ENCODE measurements at regions not wholly inside any gene's neighbourhood (a gene's known extent, or its start where the extent isn't known, plus 50 kb on each side); places are given as distances from the start of the nearest gene placed in this dataset.

DNA sequence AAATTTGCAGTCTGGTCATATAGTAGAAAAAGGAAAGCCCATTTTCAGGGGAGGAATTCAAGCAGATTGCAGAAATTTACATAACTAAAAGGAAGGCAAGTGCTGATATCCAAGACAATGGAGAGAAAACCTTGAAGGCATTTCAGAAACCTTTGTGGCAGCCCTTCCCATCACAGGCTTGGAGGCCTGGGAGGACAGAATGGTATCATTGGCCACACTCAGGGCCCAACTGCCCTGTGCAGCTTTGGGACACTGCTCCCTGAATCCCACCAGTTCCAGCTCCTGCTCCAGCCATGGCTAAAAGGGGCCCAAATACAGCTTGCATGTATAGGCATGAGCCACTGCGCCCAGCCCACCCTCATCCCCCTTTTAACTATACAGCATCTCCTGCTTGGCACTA is 81.1 kb upstream of the NYAP2 start:
- no peak overlapping the region for H3K4me2 ChIP-seq (ENCODE audit: insufficient read depth, low read length)
- no peak overlapping the region for H3K27ac ChIP-seq (ENCODE audit: insufficient read depth, low read depth, low read length)
- peaks cover 2% of the 10 kb centered on the region for H3K9me3 ChIP-seq (replicated peaks; ENCODE audit: control insufficient read depth, insufficient read depth, low read length)
- H3K9ac ChIP-seq (replicated peaks; ENCODE audit: extremely low read depth, insufficient read depth, low read length), result no peak overlapping the region
- H3K4me1 ChIP-seq (ENCODE audit: control insufficient read depth, extremely low read depth, insufficient read depth, low read length), result no peaks in the 10 kb centered on the region
- H3K4me3 ChIP-seq (replicated peaks in 1 of 3; ENCODE audit: insufficient read depth in 1 of 3, low read depth in 1 of 3, low read length in 3 of 3), result no peak overlapping the region
- no peaks in the 10 kb centered on the region for H3K9me1 ChIP-seq (replicated peaks; ENCODE audit: control insufficient read depth, extremely low read depth, insufficient read depth, low read length)
- TF ChIP-seq MYC (IDR thresholded peaks at IDR 0.05; ENCODE audit: low read depth, low read length), result no peak
- no TSS peak for BruUV-seq (replicated peaks)
- POLR2A ChIA-PET, result no interaction called here
- DNase-seq (ENCODE audit: low read depth, low spot score) (no peak), FAIRE-seq (no peak)
- H2AFZ ChIP-seq (ENCODE audit: low read depth, low read length), result no peak overlapping the region
- no peaks in the 10 kb centered on the region for H3K36me3 ChIP-seq (ENCODE audit: control insufficient read depth in 2 of 2, extremely low read depth in 1 of 2, insufficient read depth in 2 of 2, low read length in 2 of 2)
- H3K79me2 ChIP-seq (ENCODE audit: control insufficient read depth, insufficient read depth, low read length), result no peaks in the 10 kb centered on the region
- no peaks in the 10 kb centered on the region for H3K27me3 ChIP-seq (ENCODE audit: control insufficient read depth in 2 of 2, insufficient read depth in 2 of 2, low read length in 2 of 2)
- CTCF ChIA-PET, result no interaction called here
- intact Hi-C loops (cut with micrococcal nuclease), result no loop called here
- no peaks in the 10 kb centered on the region for H4K20me1 ChIP-seq (replicated peaks; ENCODE audit: control insufficient read depth, extremely low read depth, insufficient read depth, low read length)
- dilution Hi-C loops (cut with MboI; ENCODE audit: extremely low pct_ligation_motif_present, low sequenced_read_pairs), result no loop called here

DNA sequence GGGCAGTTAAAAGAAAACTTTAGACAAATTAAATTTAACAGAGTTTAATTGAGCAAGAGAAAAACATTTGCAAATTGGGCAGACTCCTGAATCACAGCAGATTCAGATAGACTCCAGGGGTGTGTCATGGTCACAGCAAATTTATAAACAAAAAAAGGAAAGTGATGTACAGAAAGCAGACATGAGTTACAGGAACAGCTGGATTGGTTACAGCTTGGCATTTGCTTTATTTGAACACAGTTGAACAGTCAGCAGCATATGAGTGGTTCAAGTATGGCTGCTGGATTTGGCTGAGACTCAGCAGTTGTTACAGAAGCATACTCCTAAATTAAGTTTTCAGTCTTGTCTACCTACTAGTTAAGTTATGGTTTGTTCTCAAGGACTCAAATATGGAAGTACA is 82.3 kb upstream of the NYAP2 start:
- no peak overlapping the region for H3K4me3 ChIP-seq (replicated peaks in 1 of 3; ENCODE audit: insufficient read depth in 1 of 3, low read depth in 1 of 3, low read length in 3 of 3)
- no peaks in the 10 kb centered on the region for H3K36me3 ChIP-seq (ENCODE audit: control insufficient read depth in 2 of 2, extremely low read depth in 1 of 2, insufficient read depth in 2 of 2, low read length in 2 of 2)
- no peaks in the 10 kb centered on the region for H3K4me1 ChIP-seq (ENCODE audit: control insufficient read depth, extremely low read depth, insufficient read depth, low read length)
- intact Hi-C loops (cut with micrococcal nuclease) (no loop called here), dilution Hi-C loops (cut with MboI; ENCODE audit: extremely low pct_ligation_motif_present, low sequenced_read_pairs) (no loop called here)
- no peak for DNase-seq (ENCODE audit: low read depth, low spot score)
- no peaks in the 10 kb centered on the region for H3K79me2 ChIP-seq (ENCODE audit: control insufficient read depth, insufficient read depth, low read length)
- no peak overlapping the region for H3K9ac ChIP-seq (replicated peaks; ENCODE audit: extremely low read depth, insufficient read depth, low read length)
- no peaks in the 10 kb centered on the region for H3K27me3 ChIP-seq (ENCODE audit: control insufficient read depth in 2 of 2, insufficient read depth in 2 of 2, low read length in 2 of 2)
- no peak for FAIRE-seq
- H3K9me1 ChIP-seq (replicated peaks; ENCODE audit: control insufficient read depth, extremely low read depth, insufficient read depth, low read length), result no peaks in the 10 kb centered on the region
- H3K9me3 ChIP-seq (replicated peaks; ENCODE audit: control insufficient read depth, insufficient read depth, low read length), result peaks cover 2% of the 10 kb centered on the region
- H3K4me2 ChIP-seq (ENCODE audit: insufficient read depth, low read length), result no peak overlapping the region
- H3K27ac ChIP-seq (ENCODE audit: insufficient read depth, low read depth, low read length), result no peak overlapping the region
- TF ChIP-seq POLR2A (IDR thresholded peaks at IDR 0.05; ENCODE audit: low read depth, low read length) (no peak), JUN (IDR thresholded peaks at IDR 0.05; ENCODE audit: borderline replicate concordance, insufficient read depth, insufficient read length, low read depth) (no peak), GATA2 (IDR thresholded peaks at IDR 0.05; ENCODE audit: insufficient read depth, insufficient read length, low read depth, low read length) (no peak), EZH2 (IDR thresholded peaks at IDR 0.05; ENCODE audit: borderline replicate concordance, low read depth, low read length, severe bottlenecking) (no peak), MYC (IDR thresholded peaks at IDR 0.05; ENCODE audit: low read depth, low read length) (no peak), FOS (IDR thresholded peaks at IDR 0.05; ENCODE audit: borderline replicate concordance, insufficient read depth, low read length) (no peak)
- TF ChIP-seq, protein P1, sequence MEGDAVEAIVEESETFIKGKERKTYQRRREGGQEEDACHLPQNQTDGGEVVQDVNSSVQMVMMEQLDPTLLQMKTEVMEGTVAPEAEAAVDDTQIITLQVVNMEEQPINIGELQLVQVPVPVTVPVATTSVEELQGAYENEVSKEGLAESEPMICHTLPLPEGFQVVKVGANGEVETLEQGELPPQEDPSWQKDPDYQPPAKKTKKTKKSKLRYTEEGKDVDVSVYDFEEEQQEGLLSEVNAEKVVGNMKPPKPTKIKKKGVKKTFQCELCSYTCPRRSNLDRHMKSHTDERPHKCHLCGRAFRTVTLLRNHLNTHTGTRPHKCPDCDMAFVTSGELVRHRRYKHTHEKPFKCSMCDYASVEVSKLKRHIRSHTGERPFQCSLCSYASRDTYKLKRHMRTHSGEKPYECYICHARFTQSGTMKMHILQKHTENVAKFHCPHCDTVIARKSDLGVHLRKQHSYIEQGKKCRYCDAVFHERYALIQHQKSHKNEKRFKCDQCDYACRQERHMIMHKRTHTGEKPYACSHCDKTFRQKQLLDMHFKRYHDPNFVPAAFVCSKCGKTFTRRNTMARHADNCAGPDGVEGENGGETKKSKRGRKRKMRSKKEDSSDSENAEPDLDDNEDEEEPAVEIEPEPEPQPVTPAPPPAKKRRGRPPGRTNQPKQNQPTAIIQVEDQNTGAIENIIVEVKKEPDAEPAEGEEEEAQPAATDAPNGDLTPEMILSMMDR (IDR thresholded peaks at IDR 0.05; ENCODE audit: extremely low read depth in 1 of 2, insufficient read depth in 1 of 2, low read depth in 1 of 2, low read length in 2 of 2), result no peak
- H4K20me1 ChIP-seq (replicated peaks; ENCODE audit: control insufficient read depth, extremely low read depth, insufficient read depth, low read length), result no peaks in the 10 kb centered on the region
- ChIA-PET POLR2A (no interaction called here), CTCF (no interaction called here)
- BruUV-seq (replicated peaks), result no TSS peak
- no peak overlapping the region for H2AFZ ChIP-seq (ENCODE audit: low read depth, low read length)

Data from endothelial cell of umbilical vein (primary cell).